ENCODE measurements at regions not wholly inside any gene's neighbourhood (a gene's known extent, or its start where the extent isn't known, plus 50 kb on each side); places are given as distances from the start of the nearest gene placed in this dataset.

- TF ChIP-seq CTCF (IDR thresholded peaks at IDR 0.05) (no peak), EP300 (IDR thresholded peaks at IDR 0.05) (no peak)
These were observed 56.5 kb upstream of the CWC22 start for GRCh38 chr2:180063494-180064092.

Data from sigmoid colon (tissue), 4 donors.